GM21576 (cell line): ENCODE measurements at regions not wholly inside any gene's neighbourhood (a gene's known extent, or its start where the extent isn't known, plus 50 kb on each side); places are given as distances from the start of the nearest gene placed in this dataset.
"Not testable (repeated sequence)": the region's sequence is repeated elsewhere in the genome, so short reads cannot be mapped to it uniquely, and the experiment has no call there.

Experiments
- ATAC-seq: cut with Tn5 transposase; IDR thresholded peaks from one replicate; pipeline ENCODE4 v1.9.1; 2021; ENCODE audit warnings: mild to moderate bottlenecking, moderate library complexity; ENCODE audit not compliant: unreplicated experiment

- ATAC-seq, result no peak
Observed at GRCh38 chr3:174336784-174337183, 522.4 kb upstream of the NAALADL2 start.

- ATAC-seq, result no peak
Observed at GRCh38 chr3:174337227-174337626, 521.9 kb upstream of the NAALADL2 start.

GRCh38 chr3:174340624-174341587 lies 518.2 kb upstream of the NAALADL2 start:
- ATAC-seq, result no peak

DNA sequence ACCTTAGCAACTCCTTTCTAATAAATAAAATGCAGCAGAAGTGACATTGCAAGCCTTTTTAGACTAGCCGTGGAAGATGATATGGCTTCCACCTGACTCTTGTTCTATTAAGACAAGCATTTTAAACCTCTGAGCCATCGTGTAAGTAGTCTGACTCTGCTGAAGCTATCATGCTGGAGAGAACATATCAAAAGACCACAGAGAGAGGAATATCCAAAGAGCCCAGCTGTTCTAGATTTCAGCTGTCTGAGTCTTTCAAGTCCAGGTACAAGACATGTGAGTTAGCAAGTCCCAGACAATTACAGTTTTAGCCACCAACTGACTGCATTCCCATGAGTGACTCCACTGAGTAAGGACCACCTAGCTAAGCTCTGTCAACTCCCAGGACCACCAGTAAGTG lies 517.0 kb upstream of the NAALADL2 start:
- ATAC-seq, result no peak

- ATAC-seq, result no peak
Observed at GRCh38 chr3:174342941-174343501, 516.1 kb upstream of the NAALADL2 start.

DNA sequence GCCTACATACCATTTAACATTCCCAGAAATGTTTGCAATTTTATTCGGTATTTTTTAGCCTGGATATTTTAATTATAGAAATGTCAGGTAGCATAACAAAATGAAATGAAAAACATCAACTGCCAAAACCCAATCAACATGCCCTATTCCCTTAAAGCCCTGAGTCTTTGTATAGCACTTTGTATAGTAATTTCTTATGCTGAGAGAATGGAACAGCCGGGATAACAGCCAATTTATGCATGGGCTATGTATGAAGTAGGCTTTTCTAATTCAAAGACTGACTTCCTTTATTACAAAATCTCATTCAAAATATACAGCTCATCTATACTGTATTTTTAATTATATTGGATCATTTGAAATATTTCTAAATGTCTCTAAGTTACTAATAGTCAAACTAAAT lies 513.0 kb upstream of the NAALADL2 start:
- ATAC-seq, result no peak

DNA sequence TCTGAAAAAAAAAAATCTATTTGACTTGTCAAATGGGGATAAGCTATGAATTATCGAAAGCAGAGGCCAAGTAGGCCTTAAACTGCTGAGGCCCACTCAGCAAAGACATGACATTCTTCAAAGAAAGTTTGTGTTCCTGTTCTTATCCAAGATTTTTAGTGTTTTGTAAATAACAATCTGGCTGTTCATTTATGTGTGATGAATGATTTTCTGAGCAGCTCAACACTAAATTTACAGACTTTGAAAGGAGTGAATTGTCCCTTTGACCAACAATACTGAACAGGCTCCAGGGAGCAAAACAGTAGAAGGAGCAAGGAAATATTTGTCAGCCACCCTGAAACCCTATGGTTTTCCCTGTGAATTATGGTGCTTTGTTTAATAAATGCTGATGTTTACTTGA lies 512.6 kb upstream of the NAALADL2 start:
- ATAC-seq, result no peak

- no peak for ATAC-seq
Observed at GRCh38 chr3:174347474-174348138, 511.5 kb upstream of the NAALADL2 start.

GRCh38 chr3:174352227-174352626 lies 506.9 kb upstream of the NAALADL2 start:
- no peak for ATAC-seq

DNA sequence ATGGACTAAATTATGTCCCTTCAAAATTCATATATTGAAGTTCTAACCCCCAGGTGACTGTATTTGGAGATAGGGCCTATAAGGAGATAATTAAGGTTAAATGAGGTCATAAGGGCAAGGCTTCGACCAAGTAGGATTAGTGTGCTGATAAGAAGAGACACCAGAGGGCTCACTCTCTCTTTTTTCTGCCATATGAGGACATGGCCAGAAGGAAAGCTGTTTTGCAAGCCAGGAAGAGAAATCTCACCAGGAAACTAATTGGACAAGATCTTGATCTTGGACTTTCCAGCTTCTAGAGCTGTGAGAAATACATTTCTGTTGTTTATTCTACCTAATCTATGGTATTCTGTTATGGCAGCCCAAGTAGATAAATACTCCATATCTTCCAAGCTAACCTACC lies 503.6 kb upstream of the NAALADL2 start:
- no peak for ATAC-seq

DNA sequence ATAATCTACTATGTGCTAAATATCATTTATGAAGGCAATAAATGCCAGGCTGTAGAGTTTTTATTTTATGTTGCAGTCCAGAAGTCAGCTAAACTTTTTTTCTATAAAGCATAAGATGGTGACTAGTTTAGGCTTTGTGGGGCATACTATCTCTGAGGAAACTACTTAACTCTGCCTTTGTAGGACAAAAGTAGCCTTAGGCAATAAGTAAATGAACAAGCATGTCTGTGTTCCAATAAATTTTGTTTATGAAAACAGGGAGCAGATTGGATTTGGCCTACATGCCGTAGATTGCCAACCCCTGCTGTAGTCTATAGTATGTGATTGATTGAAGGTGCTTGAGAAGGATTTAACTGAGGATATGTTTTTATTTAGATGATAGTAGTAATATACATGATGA lies 502.5 kb upstream of the NAALADL2 start:
- no peak for ATAC-seq

GRCh38 chr3:174358252-174358651 lies 500.9 kb upstream of the NAALADL2 start:
- no peak for ATAC-seq

DNA sequence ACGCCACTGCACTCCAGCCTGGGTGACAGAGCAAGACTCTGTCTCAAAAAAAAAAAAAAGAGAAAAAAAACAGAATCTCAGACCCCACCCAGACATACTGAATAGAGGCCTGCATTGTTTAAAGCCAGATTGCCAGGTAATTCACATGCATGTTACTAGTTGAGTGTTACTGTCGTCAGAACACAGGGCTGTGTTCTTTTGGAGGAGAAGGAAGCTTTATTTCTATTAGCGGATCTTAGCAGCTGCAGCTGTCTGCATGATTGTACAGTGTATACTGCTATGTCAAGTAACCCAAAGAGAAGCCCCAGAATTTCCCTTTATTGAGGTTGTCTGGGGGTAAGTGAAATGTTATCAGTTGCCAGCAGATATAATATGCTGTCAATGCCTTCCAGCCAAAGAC lies 496.6 kb upstream of the NAALADL2 start:
- ATAC-seq, result no peak

- no peak for ATAC-seq
Observed at GRCh38 chr3:174363256-174363655, 495.9 kb upstream of the NAALADL2 start.

- ATAC-seq, result no peak
Observed at GRCh38 chr3:174365796-174366195, 493.3 kb upstream of the NAALADL2 start.

- ATAC-seq, result not testable (repeated sequence)
Observed at GRCh38 chr3:174366904-174367303, 492.2 kb upstream of the NAALADL2 start.

GRCh38 chr3:174376346-174376745 lies 482.8 kb upstream of the NAALADL2 start:
- no peak for ATAC-seq

- no peak for ATAC-seq
Observed at GRCh38 chr3:174377096-174377495, 482.0 kb upstream of the NAALADL2 start.

DNA sequence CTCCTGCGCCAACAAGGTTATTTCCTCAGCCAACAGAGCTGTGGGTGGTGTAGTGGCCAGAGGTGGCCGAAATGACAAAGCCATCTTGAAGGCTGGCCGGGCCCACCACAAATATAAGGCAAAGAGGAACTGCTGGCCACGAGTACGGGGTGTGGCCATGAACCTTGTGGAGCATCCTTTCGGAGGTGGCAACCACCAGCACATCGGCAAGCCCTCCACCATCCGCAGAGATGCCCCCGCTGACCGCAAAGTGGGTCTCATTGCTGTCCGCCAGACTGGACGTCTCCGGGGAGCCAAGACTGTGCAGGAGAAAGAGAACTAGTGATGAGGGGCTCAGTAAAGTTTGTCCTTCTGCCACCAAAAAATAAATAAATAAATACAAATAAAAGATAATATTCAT lies 481.4 kb upstream of the NAALADL2 start:
- no peak for ATAC-seq

- ATAC-seq, result no peak
Observed at GRCh38 chr3:174382878-174383277, 476.3 kb upstream of the NAALADL2 start.

DNA sequence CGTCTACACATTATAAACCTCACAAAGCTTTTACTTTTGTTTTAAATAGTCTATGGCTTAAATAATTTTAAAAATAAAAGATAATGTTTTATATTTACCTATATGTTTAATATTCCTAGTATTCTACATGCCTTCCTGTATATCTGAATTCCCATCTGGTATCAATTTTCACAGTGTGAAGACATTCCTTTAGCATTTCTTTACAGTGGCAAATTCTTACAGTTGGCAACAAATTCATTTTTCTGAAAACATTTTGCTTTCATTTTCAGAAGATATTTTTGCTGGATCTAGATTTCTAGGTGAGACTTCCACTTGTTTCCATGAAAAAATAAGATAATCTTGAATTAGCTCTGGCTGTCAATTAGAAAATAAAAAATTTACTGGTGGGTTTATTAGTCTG lies 471.4 kb upstream of the NAALADL2 start:
- no peak for ATAC-seq

DNA sequence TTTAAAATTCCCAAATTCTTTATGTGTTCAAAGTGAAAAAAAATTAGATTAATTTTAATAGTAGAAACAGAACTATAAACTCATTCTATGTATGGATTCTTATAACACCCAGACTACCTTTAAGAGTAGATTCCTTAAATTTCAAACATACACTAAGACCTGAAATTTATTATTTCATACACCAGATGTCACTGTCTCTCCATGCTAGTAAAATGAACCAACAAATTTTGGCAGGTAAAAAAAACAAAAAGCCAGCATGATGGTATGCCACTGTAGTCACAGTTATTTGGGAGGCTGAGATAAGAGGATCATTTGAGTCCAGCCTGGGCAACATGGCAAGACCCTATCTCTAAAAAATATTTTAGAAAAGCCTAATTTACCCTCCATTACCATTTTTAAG lies 461.3 kb upstream of the NAALADL2 start:
- no peak for ATAC-seq
